SK-N-SH (cell line): ENCODE measurements at regions not wholly inside any gene's neighbourhood (a gene's known extent, or its start where the extent isn't known, plus 50 kb on each side); places are given as distances from the start of the nearest gene placed in this dataset.

Experiments used
- CTCF ChIA-PET: fragments of 300-600, 350-600 bp; formaldehyde crosslinking; extraction: SDS; loops from one replicate; lab custom pipeline; 2021; lab: Yijun Ruan, JAX
- POLR2A ChIA-PET: fragments of 350-600 bp; sonication (Branson Sonifier 250); formaldehyde crosslinking; extraction: SDS; loops from one replicate; lab custom pipeline; 2020; ENCODE audit warnings: antibody characterized with exemption, inconsistent platforms; lab: Yijun Ruan, JAX
- DNase-seq: peaks from one replicate; pipeline ENCODE4 v3.0.0; 2012
- H2AFZ ChIP-seq: fragments of 200-600 bp; sonication (generic); 2 replicates; pipeline ENCODE4 v1.8.1; 2016; ENCODE audit warnings: antibody characterized with exemption, mild to moderate bottlenecking, low read depth
- H3F3A ChIP-seq: fragments of 200-600 bp; sonication (generic); replicated peaks from 2 replicates; pipeline ENCODE3; 2016; ENCODE audit warnings: antibody characterized with exemption, mild to moderate bottlenecking; ENCODE audit not compliant: insufficient read depth
- H3K27ac ChIP-seq, 2 experiments: fragments of 200-500 bp in 1 of 2; fragments of 200-600 bp in 1 of 2; sonication (Bioruptor generic) in 1 of 2; sonication (generic), shearing (Covaris generic) in 1 of 2; 2 replicates each; pipeline versions ENCODE4 v1.5.1 to v1.6.1; 2014 to 2016; ENCODE audit warnings: low read depth in 2 of 2, inconsistent platforms in 1 of 2, low read length in 1 of 2, mild to moderate bottlenecking in 1 of 2, mixed read lengths in 1 of 2
- H3K27me3 ChIP-seq: fragments of 200-600 bp; sonication (generic), shearing (Covaris generic); 2 replicates; pipeline ENCODE4 v1.6.1; 2016; ENCODE audit warnings: mixed run types; ENCODE audit not compliant: insufficient read depth
- H3K36me3 ChIP-seq, 2 experiments: fragments of 200-500 bp in 1 of 2; fragments of 200-600 bp in 1 of 2; sonication (Bioruptor generic) in 1 of 2; sonication (generic) in 1 of 2; replicated peaks in 1 of 2; 2 replicates each; pipeline versions ENCODE3 to v1.5.1; 2014 to 2016; ENCODE audit warnings: low read length in 1 of 2, mild to moderate bottlenecking in 1 of 2; ENCODE audit not compliant: insufficient read depth in 2 of 2, control insufficient read depth in 1 of 2
- H3K4me1 ChIP-seq, 2 experiments: fragments of 200-500 bp in 1 of 2; fragments of 200-600 bp in 1 of 2; sonication (Bioruptor generic) in 1 of 2; sonication (generic), shearing (Covaris generic) in 1 of 2; 2 replicates each; pipeline versions ENCODE4 v1.5.1 to v1.6.1; 2014 to 2016; ENCODE audit warnings: low read depth in 1 of 2, low read length in 1 of 2, mixed run types in 1 of 2; ENCODE audit not compliant: insufficient read depth in 2 of 2, control insufficient read depth in 1 of 2
- H3K4me2 ChIP-seq: fragments of 200-600 bp; sonication (generic), shearing (Covaris generic); 2 replicates; pipeline ENCODE4 v1.6.1; 2017; ENCODE audit warnings: mixed run types
- H3K4me3 ChIP-seq, 2 experiments: fragments of 200-500 bp in 1 of 2; fragments of 200-600 bp in 1 of 2; sonication (Bioruptor generic) in 1 of 2; sonication (generic), shearing (Covaris generic) in 1 of 2; 2 replicates each; pipeline versions ENCODE4 v1.5.1 to v1.8.1; 2014 to 2016; ENCODE audit warnings: low read depth in 2 of 2, inconsistent platforms in 1 of 2, low read length in 1 of 2, mild to moderate bottlenecking in 1 of 2, mixed read lengths in 1 of 2, moderate library complexity in 1 of 2
- H3K79me2 ChIP-seq: fragments of 200-600 bp; sonication (generic); 2 replicates; pipeline ENCODE4 v1.8.1; 2017; ENCODE audit warnings: mild to moderate bottlenecking; ENCODE audit not compliant: insufficient read depth
- H3K9ac ChIP-seq: fragments of 200-600 bp; sonication (generic); 2 replicates; pipeline ENCODE4 v1.6.1; 2017; ENCODE audit warnings: mixed run types
- H3K9me2 ChIP-seq: fragments of 200-600 bp; sonication (generic); 2 replicates; pipeline ENCODE4 v1.6.1; 2017; ENCODE audit warnings: mixed run types
- H3K9me3 ChIP-seq: fragments of 200-600 bp; sonication (generic); 2 replicates; pipeline ENCODE4 v1.6.1; 2017; ENCODE audit warnings: mixed run types, mild to moderate bottlenecking, moderate library complexity
- H4K20me1 ChIP-seq: fragments of 200-600 bp; sonication (generic); 2 replicates; pipeline ENCODE4 v1.6.1; 2017; ENCODE audit warnings: mild to moderate bottlenecking, mixed run types; ENCODE audit not compliant: insufficient read depth
- ELF1 ChIP-seq: IDR thresholded peaks from 2 replicates; pipeline ENCODE4 v1.4.0; 2012
- EP300 ChIP-seq, 2 experiments: IDR thresholded peaks; 2 replicates each; pipeline versions ENCODE4 v1.4.0 to v1.6.1; 2012; ENCODE audit warnings: borderline replicate concordance in 1 of 2, low read depth in 1 of 2, low read length in 1 of 2
- FOSL2 ChIP-seq: IDR thresholded peaks from 2 replicates; pipeline ENCODE4 v1.4.0; 2012; ENCODE audit warnings: low read depth, mild to moderate bottlenecking, moderate library complexity, borderline replicate concordance
- JUND ChIP-seq: IDR thresholded peaks from 2 replicates; pipeline ENCODE4 v1.4.0; 2012
- MEF2A ChIP-seq: IDR thresholded peaks from 2 replicates; pipeline ENCODE4 v1.4.0; 2012; ENCODE audit warnings: low read depth, borderline replicate concordance
- MXI1 ChIP-seq: IDR thresholded peaks from 2 replicates; pipeline ENCODE4 v1.6.1; 2012; ENCODE audit warnings: mild to moderate bottlenecking, low read depth, low read length, improper control_type of control experiment
- NRF1 ChIP-seq: IDR thresholded peaks from 2 replicates; pipeline ENCODE4 v1.6.1; 2012; ENCODE audit warnings: low read depth, mild to moderate bottlenecking, low read length
- RAD21 ChIP-seq: IDR thresholded peaks from 2 replicates; pipeline ENCODE4 v1.6.1; 2012; ENCODE audit warnings: mild to moderate bottlenecking, low read length
- RCOR1 ChIP-seq: fragments of 150-350 bp; IDR thresholded peaks from 2 replicates; pipeline ENCODE4 v1.6.1; 2017; ENCODE audit warnings: antibody characterized with exemption, low read length
- SIN3A ChIP-seq: IDR thresholded peaks from 2 replicates; pipeline ENCODE4 v1.6.1; 2012; ENCODE audit warnings: low read depth, mild to moderate bottlenecking, low read length, moderate library complexity, borderline replicate concordance
- SMC3 ChIP-seq: IDR thresholded peaks from 2 replicates; pipeline ENCODE4 v1.6.1; 2012; ENCODE audit warnings: low read depth, low read length, improper control_type of control experiment
- TAF1 ChIP-seq: IDR thresholded peaks from 2 replicates; pipeline ENCODE4 v1.6.1; 2012; ENCODE audit warnings: low read depth, mild to moderate bottlenecking, low read length, moderate library complexity, borderline replicate concordance
- TEAD4 ChIP-seq: IDR thresholded peaks from 2 replicates; pipeline ENCODE4 v1.4.0; 2012; ENCODE audit warnings: mild to moderate bottlenecking, borderline replicate concordance; ENCODE audit not compliant: insufficient read depth
- WGBS: methylation state at CpG from one replicate; pipeline ENCODE4 v1.1.6; 2017; ENCODE audit warnings: low lambda C conversion rate; 5-methylcytosine and 5-hydroxymethylcytosine counted together
- TF ChIP-seq, protein P1 (sequence below): fragments of 150-350 bp; IDR thresholded peaks from 2 replicates; pipeline ENCODE4 v1.6.1; 2016; ENCODE audit warnings: mild to moderate bottlenecking, low read depth, low read length
- TF ChIP-seq, protein P2 (sequence below): IDR thresholded peaks from 2 replicates; pipeline ENCODE4 v1.4.0; 2012; ENCODE audit warnings: low read depth, borderline replicate concordance
- TF ChIP-seq, protein P3 (sequence below): IDR thresholded peaks from 2 replicates; pipeline ENCODE4; 2012
- TF ChIP-seq, protein P4 (sequence below): fragments of 200-600 bp; sonication (generic); IDR thresholded peaks from 2 replicates; pipeline ENCODE4 v1.6.1; 2017; ENCODE audit warnings: antibody characterized with exemption, mild to moderate bottlenecking, moderate library complexity
- TF ChIP-seq, protein P5 (sequence below): fragments of 150-350 bp; IDR thresholded peaks from 2 replicates; pipeline ENCODE4 v1.6.1; 2017; ENCODE audit warnings: antibody characterized with exemption, low read length, low read depth, borderline replicate concordance

DNA sequence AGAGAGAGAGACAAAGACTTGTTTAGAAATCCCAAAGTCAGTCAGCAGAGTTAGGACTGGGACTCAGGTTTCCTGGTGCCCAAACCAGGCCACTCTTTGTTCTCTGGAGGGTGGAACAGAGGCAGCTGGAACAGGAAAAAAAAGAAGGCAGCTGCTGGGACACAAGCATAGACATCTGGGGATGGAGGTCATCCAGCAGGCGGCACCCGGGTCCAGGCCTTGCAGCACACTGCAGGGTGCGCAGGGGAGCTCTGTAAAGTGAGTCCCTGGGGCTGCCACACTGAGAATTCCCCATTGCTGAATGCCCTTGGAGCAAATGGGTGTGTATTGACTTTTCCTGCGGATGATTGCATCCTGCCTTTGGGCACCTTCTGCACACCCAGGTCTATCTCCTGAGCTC, 222.9 kb upstream of the CSF3R start:
- Histone ChIP-seq H3K36me3 (no peaks in the 10 kb centered on the region), H3K9me2 (no peaks in the 10 kb centered on the region), H3K9ac (no peak overlapping the region), H3K9me3 (no peaks in the 10 kb centered on the region), H3F3A (no peaks in the 10 kb centered on the region), H3K4me1 (peaks cover 0 to 4% of the 10 kb centered on the region in 2 experiments; a peak in 2 of 4 replicates), H3K4me3 (no peak overlapping the region), H3K79me2 (no peaks in the 10 kb centered on the region), H2AFZ (no peak overlapping the region), H3K27ac (no peak overlapping the region), H3K4me2 (no peak overlapping the region), H3K27me3 (no peaks in the 10 kb centered on the region), H4K20me1 (no peaks in the 10 kb centered on the region)
- TF ChIP-seq, protein P1, sequence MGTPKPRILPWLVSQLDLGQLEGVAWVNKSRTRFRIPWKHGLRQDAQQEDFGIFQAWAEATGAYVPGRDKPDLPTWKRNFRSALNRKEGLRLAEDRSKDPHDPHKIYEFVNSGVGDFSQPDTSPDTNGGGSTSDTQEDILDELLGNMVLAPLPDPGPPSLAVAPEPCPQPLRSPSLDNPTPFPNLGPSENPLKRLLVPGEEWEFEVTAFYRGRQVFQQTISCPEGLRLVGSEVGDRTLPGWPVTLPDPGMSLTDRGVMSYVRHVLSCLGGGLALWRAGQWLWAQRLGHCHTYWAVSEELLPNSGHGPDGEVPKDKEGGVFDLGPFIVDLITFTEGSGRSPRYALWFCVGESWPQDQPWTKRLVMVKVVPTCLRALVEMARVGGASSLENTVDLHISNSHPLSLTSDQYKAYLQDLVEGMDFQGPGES, result no peak
- ChIA-PET CTCF (interaction anchor here (0.7 to 1.8 kb wide), 14 partner anchors 11 to 728 kb away, joined by 3 to 13 read pairs (median 3); no protein-coding TSS in a partner anchor), POLR2A (interaction anchor here (0.9 kb wide), 1 partner anchor 330 kb away, joined by 4 read pairs; no protein-coding TSS in a partner anchor)
- DNase-seq, result peak; percentile 40
- WGBS, result 31% methylated on average over 4 of the region's 4 CpGs

DNA sequence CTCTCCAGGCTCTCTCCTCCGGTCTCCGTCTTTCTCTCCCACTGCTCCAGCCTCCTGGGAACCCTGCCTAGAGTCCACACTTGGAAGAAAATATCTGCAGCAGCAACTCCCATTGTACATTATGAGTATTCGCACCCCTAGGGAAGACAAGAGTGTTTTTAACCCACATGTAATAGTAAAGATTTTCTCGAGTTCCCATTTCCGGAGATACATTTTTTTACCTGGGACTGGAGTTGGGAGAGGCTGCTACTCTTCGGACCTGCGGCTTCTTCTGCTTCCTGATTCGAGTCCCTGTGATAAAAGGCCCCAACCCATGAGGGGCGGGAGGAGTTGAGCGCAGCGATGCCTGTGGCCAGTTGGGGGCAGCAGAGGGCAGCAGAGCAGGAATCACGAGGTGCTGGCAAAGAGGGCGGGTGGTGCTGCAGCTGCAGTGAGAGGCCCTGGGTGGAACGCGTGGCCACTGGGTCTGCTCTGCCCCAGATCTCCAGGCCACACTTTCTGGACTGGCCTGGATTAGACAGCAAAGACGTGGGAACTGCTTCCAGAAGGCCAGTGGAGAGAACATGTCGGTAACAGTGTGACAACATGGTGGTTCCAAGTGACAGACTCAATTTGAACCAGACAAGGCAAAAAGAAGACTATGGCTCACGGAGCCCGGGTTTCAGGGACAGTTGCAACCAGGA, 221.0 kb upstream of the CSF3R start:
- Histone ChIP-seq H3K4me2 (no peak overlapping the region), H2AFZ (no peak overlapping the region), H4K20me1 (no peaks in the 10 kb centered on the region), H3K27me3 (no peaks in the 10 kb centered on the region), H3K4me3 (no peak overlapping the region; a peak in 1 of 4 replicates), H3K79me2 (no peaks in the 10 kb centered on the region), H3K9me2 (no peaks in the 10 kb centered on the region), H3F3A (no peaks in the 10 kb centered on the region), H3K9me3 (no peaks in the 10 kb centered on the region), H3K27ac (no peak overlapping the region), H3K9ac (no peak overlapping the region), H3K36me3 (no peaks in the 10 kb centered on the region), H3K4me1 (no peaks in the 10 kb centered on the region; a peak in 1 of 4 replicates)
- POLR2A ChIA-PET, result no interaction called here
- DNase-seq, result peak; percentile 89
- CTCF ChIA-PET, result interaction anchor here (0.6 to 1.1 kb wide), 14 partner anchors 13 to 783 kb away, joined by 3 to 5 read pairs (median 3); no protein-coding TSS in a partner anchor
- WGBS, result 24% methylated on average over 12 of the region's 19 CpGs
- no peak for TF ChIP-seq SIN3A
- TF ChIP-seq FOSL2, result no peak
- no peak for TF ChIP-seq NRF1
- TF ChIP-seq, protein P2, sequence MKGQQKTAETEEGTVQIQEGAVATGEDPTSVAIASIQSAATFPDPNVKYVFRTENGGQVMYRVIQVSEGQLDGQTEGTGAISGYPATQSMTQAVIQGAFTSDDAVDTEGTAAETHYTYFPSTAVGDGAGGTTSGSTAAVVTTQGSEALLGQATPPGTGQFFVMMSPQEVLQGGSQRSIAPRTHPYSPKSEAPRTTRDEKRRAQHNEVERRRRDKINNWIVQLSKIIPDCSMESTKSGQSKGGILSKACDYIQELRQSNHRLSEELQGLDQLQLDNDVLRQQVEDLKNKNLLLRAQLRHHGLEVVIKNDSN, result no peak
- TF ChIP-seq, protein P3, sequence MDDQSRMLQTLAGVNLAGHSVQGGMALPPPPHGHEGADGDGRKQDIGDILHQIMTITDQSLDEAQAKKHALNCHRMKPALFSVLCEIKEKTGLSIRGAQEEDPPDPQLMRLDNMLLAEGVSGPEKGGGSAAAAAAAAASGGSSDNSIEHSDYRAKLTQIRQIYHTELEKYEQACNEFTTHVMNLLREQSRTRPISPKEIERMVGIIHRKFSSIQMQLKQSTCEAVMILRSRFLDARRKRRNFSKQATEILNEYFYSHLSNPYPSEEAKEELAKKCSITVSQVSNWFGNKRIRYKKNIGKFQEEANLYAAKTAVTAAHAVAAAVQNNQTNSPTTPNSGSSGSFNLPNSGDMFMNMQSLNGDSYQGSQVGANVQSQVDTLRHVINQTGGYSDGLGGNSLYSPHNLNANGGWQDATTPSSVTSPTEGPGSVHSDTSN, result no peak
- TF ChIP-seq JUND, result no peak
- peak in 1 of 2 experiments; percentile 41; a peak in 1 of 4 replicates for TF ChIP-seq EP300 (IDR thresholded peaks at IDR 0.05; ENCODE audit: borderline replicate concordance in 1 of 2, low read depth in 1 of 2, low read length in 1 of 2)
- peak; percentile 95 for TF ChIP-seq RAD21
- TF ChIP-seq, protein P4, sequence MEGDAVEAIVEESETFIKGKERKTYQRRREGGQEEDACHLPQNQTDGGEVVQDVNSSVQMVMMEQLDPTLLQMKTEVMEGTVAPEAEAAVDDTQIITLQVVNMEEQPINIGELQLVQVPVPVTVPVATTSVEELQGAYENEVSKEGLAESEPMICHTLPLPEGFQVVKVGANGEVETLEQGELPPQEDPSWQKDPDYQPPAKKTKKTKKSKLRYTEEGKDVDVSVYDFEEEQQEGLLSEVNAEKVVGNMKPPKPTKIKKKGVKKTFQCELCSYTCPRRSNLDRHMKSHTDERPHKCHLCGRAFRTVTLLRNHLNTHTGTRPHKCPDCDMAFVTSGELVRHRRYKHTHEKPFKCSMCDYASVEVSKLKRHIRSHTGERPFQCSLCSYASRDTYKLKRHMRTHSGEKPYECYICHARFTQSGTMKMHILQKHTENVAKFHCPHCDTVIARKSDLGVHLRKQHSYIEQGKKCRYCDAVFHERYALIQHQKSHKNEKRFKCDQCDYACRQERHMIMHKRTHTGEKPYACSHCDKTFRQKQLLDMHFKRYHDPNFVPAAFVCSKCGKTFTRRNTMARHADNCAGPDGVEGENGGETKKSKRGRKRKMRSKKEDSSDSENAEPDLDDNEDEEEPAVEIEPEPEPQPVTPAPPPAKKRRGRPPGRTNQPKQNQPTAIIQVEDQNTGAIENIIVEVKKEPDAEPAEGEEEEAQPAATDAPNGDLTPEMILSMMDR, result peak; percentile 68
- TF ChIP-seq SMC3, result peak; percentile 73; the same call in 1 of the 2 replicates
- peak; percentile 82 for TF ChIP-seq MXI1
- no peak for TF ChIP-seq MEF2A
- TF ChIP-seq, protein P5, sequence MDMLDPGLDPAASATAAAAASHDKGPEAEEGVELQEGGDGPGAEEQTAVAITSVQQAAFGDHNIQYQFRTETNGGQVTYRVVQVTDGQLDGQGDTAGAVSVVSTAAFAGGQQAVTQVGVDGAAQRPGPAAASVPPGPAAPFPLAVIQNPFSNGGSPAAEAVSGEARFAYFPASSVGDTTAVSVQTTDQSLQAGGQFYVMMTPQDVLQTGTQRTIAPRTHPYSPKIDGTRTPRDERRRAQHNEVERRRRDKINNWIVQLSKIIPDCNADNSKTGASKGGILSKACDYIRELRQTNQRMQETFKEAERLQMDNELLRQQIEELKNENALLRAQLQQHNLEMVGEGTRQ, result no peak
- TF ChIP-seq RCOR1, result 0 out of 2 replicates have a peak, but pooled peaks have one; percentile 19
- TF ChIP-seq ELF1, result no peak
- TF ChIP-seq TEAD4, result no peak
- TF ChIP-seq TAF1, result no peak
